RWPE2 (cell line): ENCODE measurements at regions not wholly inside any gene's neighbourhood (a gene's known extent, or its start where the extent isn't known, plus 50 kb on each side); places are given as distances from the start of the nearest gene placed in this dataset.

Experiments
- ATAC-seq: fragments of 200-7000 bp; cut with Tn5 transposase; 3 replicates; pipeline ENCODE4 v1.9.1; 2021; ENCODE audit warnings: low read depth
- DNase-seq: peaks from one replicate; pipeline ENCODE4 v3.0.0-alpha.2; 2020; ENCODE audit warnings: low spot score
- H3K27ac ChIP-seq: fragments of 450-650 bp; 2 replicates; pipeline ENCODE4 v1.5.1; 2017; ENCODE audit warnings: mild to moderate bottlenecking; ENCODE audit not compliant: poor library complexity, severe bottlenecking
- H3K27me3 ChIP-seq: fragments of 250-450 bp; sonication (Bioruptor Pico); 2 replicates; pipeline ENCODE4 v1.5.1; 2021; ENCODE audit warnings: mild to moderate bottlenecking, moderate library complexity; ENCODE audit not compliant: insufficient read depth, poor library complexity, severe bottlenecking
- H3K36me3 ChIP-seq: fragments of 250-450 bp; sonication (Bioruptor Pico); 2 replicates; pipeline ENCODE4 v1.5.1; 2020; ENCODE audit warnings: low read depth, mild to moderate bottlenecking, moderate library complexity
- H3K4me1 ChIP-seq: fragments of 250-450 bp; sonication (Bioruptor Pico); 2 replicates; pipeline ENCODE4 v1.5.1; 2021; ENCODE audit warnings: mild to moderate bottlenecking, moderate library complexity; ENCODE audit not compliant: insufficient read depth, poor library complexity, severe bottlenecking
- H3K4me3 ChIP-seq: fragments of 250-450 bp; sonication (Bioruptor Pico); 2 replicates; pipeline ENCODE4 v1.5.1; 2021; ENCODE audit warnings: mild to moderate bottlenecking, moderate library complexity; ENCODE audit not compliant: severe bottlenecking
- H3K9me3 ChIP-seq: fragments of 250-450 bp; sonication (Bioruptor Pico); 2 replicates; pipeline ENCODE4 v1.5.1; 2021; ENCODE audit warnings: mild to moderate bottlenecking, moderate library complexity; ENCODE audit not compliant: severe bottlenecking
- CTCF ChIP-seq: fragments of 450-650 bp; IDR thresholded peaks from one replicate; pipeline ENCODE4 v1.5.1; 2017; ENCODE audit warnings: mild to moderate bottlenecking, moderate library complexity; ENCODE audit not compliant: poor library complexity, severe bottlenecking

GRCh38 chr5:138651767-138652117, 76.5 kb upstream of the HSPA9 start:
- ATAC-seq, result no peak
- Histone ChIP-seq H3K27ac (no peak overlapping the region), H3K4me3 (no peak overlapping the region), H3K4me1 (no peaks in the 10 kb centered on the region), H3K27me3 (no peaks in the 10 kb centered on the region), H3K36me3 (no peaks in the 10 kb centered on the region), H3K9me3 (no peaks in the 10 kb centered on the region)
- no peak for DNase-seq
- no peak for TF ChIP-seq CTCF

GRCh38 chr5:138651058-138651766, 76.0 kb upstream of the HSPA9 start:
- DNase-seq, result no peak
- no peak for ATAC-seq
- no peak overlapping the region for H3K27ac ChIP-seq

GRCh38 chr5:138650196-138650595, 75.0 kb upstream of the HSPA9 start:
- H3K9me3 ChIP-seq, result no peaks in the 10 kb centered on the region
- no peaks in the 10 kb centered on the region for H3K36me3 ChIP-seq
- no peak for TF ChIP-seq CTCF
- H3K27me3 ChIP-seq, result no peaks in the 10 kb centered on the region
- ATAC-seq (no peak), DNase-seq (no peak)
- H3K4me3 ChIP-seq, result no peak overlapping the region
- no peaks in the 10 kb centered on the region for H3K4me1 ChIP-seq
- no peak overlapping the region for H3K27ac ChIP-seq

More at GRCh38 chr5:138651058-138651766, 76.0 kb upstream of the HSPA9 start:
- Histone ChIP-seq H3K27me3 (no peaks in the 10 kb centered on the region), H3K4me1 (no peaks in the 10 kb centered on the region), H3K36me3 (no peaks in the 10 kb centered on the region), H3K9me3 (no peaks in the 10 kb centered on the region), H3K4me3 (no peak overlapping the region)
- TF ChIP-seq CTCF, result no peak

- no peak overlapping the region for H3K4me3 ChIP-seq
Measured at GRCh38 chr5:138649775-138650174, 74.6 kb upstream of the HSPA9 start.

More at GRCh38 chr5:138649775-138650174, 74.6 kb upstream of the HSPA9 start:
- DNase-seq (no peak), ATAC-seq (no peak)
- Histone ChIP-seq H3K9me3 (no peaks in the 10 kb centered on the region), H3K27ac (no peak overlapping the region), H3K4me1 (no peaks in the 10 kb centered on the region), H3K36me3 (no peaks in the 10 kb centered on the region), H3K27me3 (no peaks in the 10 kb centered on the region)
- TF ChIP-seq CTCF, result no peak
